ENCODE measurements at regions not wholly inside any gene's neighbourhood (a gene's known extent, or its start where the extent isn't known, plus 50 kb on each side); places are given as distances from the start of the nearest gene placed in this dataset.

GRCh38 chr7:46533946-46534345 is 612.9 kb upstream of the IGFBP3 start:
- no peaks in the 10 kb centered on the region for H4K20me1 ChIP-seq (ENCODE audit: insufficient read depth)
- H3K36me3 ChIP-seq (ENCODE audit: low read depth), result no peaks in the 10 kb centered on the region
- no peak for DNase-seq
- no peaks in the 10 kb centered on the region for H3K27me3 ChIP-seq (replicated peaks; ENCODE audit: insufficient read depth)
- no peak overlapping the region for H3K4me3 ChIP-seq
- H2AFZ ChIP-seq, result no peak overlapping the region
- 0 out of 2 replicates have a peak, but pooled peaks cover 5% of the 10 kb centered on the region for H3F3A ChIP-seq (ENCODE audit: insufficient read depth)
- in situ Hi-C loops (cut with MboI), result no loop called here
- no peak overlapping the region for H3K4me2 ChIP-seq (ENCODE audit: unreplicated experiment)
- peaks cover 3% of the 10 kb centered on the region for H3K9me3 ChIP-seq (ENCODE audit: low read depth)
- WGBS, 2 experiments (ENCODE audit: low coverage in 1 of 2, low lambda C conversion rate in 2 of 2, missing lambda C conversion rate in 2 of 2), result 83 to 88% methylated on average over 3 of the region's 3 CpGs
- no peaks in the 10 kb centered on the region for H3K9me2 ChIP-seq (ENCODE audit: insufficient read depth)
- H3K27ac ChIP-seq, result no peak overlapping the region
- H3K79me2 ChIP-seq (ENCODE audit: insufficient read depth), result no peaks in the 10 kb centered on the region
- 0 out of 2 replicates have a peak, but pooled peaks cover 6% of the 10 kb centered on the region for H3K4me1 ChIP-seq (ENCODE audit: insufficient read depth)
- no peak for TF ChIP-seq EZH2 (IDR thresholded peaks at IDR 0.05; ENCODE audit: insufficient read depth, poor library complexity, severe bottlenecking)
- H3K9ac ChIP-seq, result no peak overlapping the region

- 53 to 64% methylated on average over 2 of the region's 2 CpGs for WGBS, 2 experiments (ENCODE audit: low coverage in 1 of 2, low lambda C conversion rate in 2 of 2, missing lambda C conversion rate in 2 of 2)
- DNase-seq, result peak; percentile 46
- H3K4me2 ChIP-seq (ENCODE audit: unreplicated experiment), result no peak overlapping the region
- H3K4me1 ChIP-seq (ENCODE audit: insufficient read depth), result 0 out of 2 replicates have a peak, but pooled peaks cover 6% of the 10 kb centered on the region
- H3K9me2 ChIP-seq (ENCODE audit: insufficient read depth), result no peaks in the 10 kb centered on the region
- no peak overlapping the region for H3K9ac ChIP-seq
- no peaks in the 10 kb centered on the region for H3K36me3 ChIP-seq (ENCODE audit: low read depth)
- no peak overlapping the region for H3K4me3 ChIP-seq
- no peak overlapping the region for H3K27ac ChIP-seq
- H2AFZ ChIP-seq, result 0 out of 2 replicates have a peak overlapping the region, but pooled peaks have one; percentile 20
- TF ChIP-seq EZH2 (IDR thresholded peaks at IDR 0.05; ENCODE audit: insufficient read depth, poor library complexity, severe bottlenecking), result no peak
- no peak for TF ChIP-seq EZH2phosphoT487 (IDR thresholded peaks at IDR 0.05; ENCODE audit: insufficient read depth, low read depth)
- no peaks in the 10 kb centered on the region for H3K27me3 ChIP-seq (replicated peaks; ENCODE audit: insufficient read depth)
- no peaks in the 10 kb centered on the region for H4K20me1 ChIP-seq (ENCODE audit: insufficient read depth)
- H3K9me3 ChIP-seq (ENCODE audit: low read depth), result peaks cover 3% of the 10 kb centered on the region
- in situ Hi-C loops (cut with MboI), result no loop called here
- no peaks in the 10 kb centered on the region for H3K79me2 ChIP-seq (ENCODE audit: insufficient read depth)
- 0 out of 2 replicates have a peak, but pooled peaks cover 5% of the 10 kb centered on the region for H3F3A ChIP-seq (ENCODE audit: insufficient read depth)
Measured at GRCh38 chr7:46532571-46532970, 611.5 kb upstream of the IGFBP3 start.

- TF ChIP-seq EZH2 (IDR thresholded peaks at IDR 0.05; ENCODE audit: insufficient read depth, poor library complexity, severe bottlenecking) (no peak), EZH2phosphoT487 (IDR thresholded peaks at IDR 0.05; ENCODE audit: insufficient read depth, low read depth) (no peak)
- H3K4me1 ChIP-seq (ENCODE audit: insufficient read depth), result 0 out of 2 replicates have a peak, but pooled peaks cover 6% of the 10 kb centered on the region
Measured at GRCh38 chr7:46530081-46530750, 609.1 kb upstream of the IGFBP3 start.

GRCh38 chr7:46527360-46527759 is 606.3 kb upstream of the IGFBP3 start:
- Histone ChIP-seq H3K9ac (no peak overlapping the region), H3K9me3 (ENCODE audit: low read depth) (peaks cover 3% of the 10 kb centered on the region), H2AFZ (no peak overlapping the region), H3K9me2 (ENCODE audit: insufficient read depth) (no peaks in the 10 kb centered on the region), H3F3A (ENCODE audit: insufficient read depth) (no peaks in the 10 kb centered on the region), H3K27me3 (replicated peaks; ENCODE audit: insufficient read depth) (no peaks in the 10 kb centered on the region), H3K36me3 (ENCODE audit: low read depth) (no peaks in the 10 kb centered on the region), H3K79me2 (ENCODE audit: insufficient read depth) (no peaks in the 10 kb centered on the region), H3K4me1 (ENCODE audit: insufficient read depth) (0 out of 2 replicates have a peak, but pooled peaks cover 1% of the 10 kb centered on the region), H3K4me2 (ENCODE audit: unreplicated experiment) (no peak overlapping the region), H3K4me3 (no peak overlapping the region), H3K27ac (no peak overlapping the region), H4K20me1 (ENCODE audit: insufficient read depth) (no peaks in the 10 kb centered on the region)
- TF ChIP-seq EZH2 (IDR thresholded peaks at IDR 0.05; ENCODE audit: insufficient read depth, poor library complexity, severe bottlenecking) (no peak), EZH2phosphoT487 (IDR thresholded peaks at IDR 0.05; ENCODE audit: insufficient read depth, low read depth) (no peak)
- no peak for DNase-seq
- in situ Hi-C loops (cut with MboI), result no loop called here

More at GRCh38 chr7:46530081-46530750, 609.1 kb upstream of the IGFBP3 start:
- Histone ChIP-seq H3K4me3 (no peak overlapping the region), H3K27ac (no peak overlapping the region), H3K9ac (no peak overlapping the region), H2AFZ (no peak overlapping the region), H3K4me2 (ENCODE audit: unreplicated experiment) (no peak overlapping the region), H3K36me3 (ENCODE audit: low read depth) (no peaks in the 10 kb centered on the region), H3K9me3 (ENCODE audit: low read depth) (peaks cover 3% of the 10 kb centered on the region), H3K27me3 (replicated peaks; ENCODE audit: insufficient read depth) (no peaks in the 10 kb centered on the region), H3K79me2 (ENCODE audit: insufficient read depth) (no peaks in the 10 kb centered on the region), H3F3A (ENCODE audit: insufficient read depth) (0 out of 2 replicates have a peak, but pooled peaks cover 5% of the 10 kb centered on the region), H3K9me2 (ENCODE audit: insufficient read depth) (no peaks in the 10 kb centered on the region), H4K20me1 (ENCODE audit: insufficient read depth) (no peaks in the 10 kb centered on the region)
- in situ Hi-C loops (cut with MboI), result no loop called here
- 62 to 63% methylated on average over 4 of the region's 4 CpGs for WGBS, 2 experiments (ENCODE audit: low coverage in 1 of 2, low lambda C conversion rate in 2 of 2, missing lambda C conversion rate in 2 of 2)
- no peak for DNase-seq

All from GM23248 (cell line).